GM23338 (cell line): ENCODE measurements at regions not wholly inside any gene's neighbourhood (a gene's known extent, or its start where the extent isn't known, plus 50 kb on each side); places are given as distances from the start of the nearest gene placed in this dataset.

ENCODE experiments used
- ATAC-seq: fragments of 200-7000 bp; cut with Tn5 transposase; 3 replicates; pipeline ENCODE4 v1.9.1; 2020
- DNase-seq: peaks from one replicate; pipeline ENCODE4 v3.0.0-alpha.2; 2015; ENCODE audit warnings: low spot score
- H2AFZ ChIP-seq: fragments of 200-600 bp; sonication (generic); 2 replicates; pipeline ENCODE4 v1.8.0; 2016; ENCODE audit warnings: antibody characterized with exemption, mild to moderate bottlenecking, moderate library complexity
- H3F3A ChIP-seq: fragments of 200-600 bp; sonication (generic); replicated peaks from 2 replicates; pipeline ENCODE4 v1.8.0; 2017; ENCODE audit warnings: antibody characterized with exemption, mixed run types, low read depth
- H3K27ac ChIP-seq: fragments of 200-600 bp; sonication (generic); 2 replicates; pipeline ENCODE4 v1.6.1; 2016; ENCODE audit warnings: low read depth
- H3K27me3 ChIP-seq: fragments of 200-600 bp; sonication (generic); 2 replicates; pipeline ENCODE4 v1.8.0; 2016; ENCODE audit warnings: mild to moderate bottlenecking, mixed run types, moderate library complexity; ENCODE audit not compliant: insufficient read depth
- H3K36me3 ChIP-seq: fragments of 200-600 bp; sonication (generic); 2 replicates; pipeline ENCODE4 v1.8.0; 2016; ENCODE audit warnings: mild to moderate bottlenecking; ENCODE audit not compliant: insufficient read depth
- H3K4me1 ChIP-seq: fragments of 200-600 bp; sonication (generic); 2 replicates; pipeline ENCODE4 v1.8.0; 2016; ENCODE audit warnings: mild to moderate bottlenecking, moderate library complexity; ENCODE audit not compliant: insufficient read depth
- H3K4me2 ChIP-seq: fragments of 200-600 bp; sonication (generic); 2 replicates; pipeline ENCODE4 v1.7.1; 2017; ENCODE audit warnings: mixed run types
- H3K4me3 ChIP-seq: fragments of 200-600 bp; sonication (generic); 2 replicates; pipeline ENCODE4 v1.6.1; 2016; ENCODE audit warnings: mixed run types
- H3K79me2 ChIP-seq: fragments of 200-600 bp; sonication (generic); replicated peaks from 2 replicates; pipeline ENCODE4 v1.8.0; 2017; ENCODE audit warnings: mild to moderate bottlenecking; ENCODE audit not compliant: insufficient read depth
- H3K9me2 ChIP-seq: fragments of 200-600 bp; sonication (generic); 2 replicates; pipeline ENCODE4 v1.8.0; 2017; ENCODE audit not compliant: insufficient read depth
- H4K20me1 ChIP-seq: fragments of 200-600 bp; sonication (generic); replicated peaks from 2 replicates; pipeline ENCODE4 v1.8.0; 2017; ENCODE audit warnings: mild to moderate bottlenecking; ENCODE audit not compliant: insufficient read depth
- H3K27ac Mint-ChIP-seq: 2 replicates; pipeline ENCODE4 v1.8.0; 2020; ENCODE audit warnings: inconsistent platforms, mild to moderate bottlenecking, moderate library complexity, mixed read lengths
- H3K27me3 Mint-ChIP-seq: 3 replicates; pipeline ENCODE4 v1.8.0; 2022; ENCODE audit warnings: low read depth, mild to moderate bottlenecking, moderate library complexity, mixed read lengths, inconsistent platforms; ENCODE audit not compliant: insufficient read depth, poor library complexity
- H3K36me3 Mint-ChIP-seq: 3 replicates; pipeline ENCODE4 v1.8.0; 2021; ENCODE audit warnings: low read depth, mild to moderate bottlenecking, inconsistent platforms, moderate library complexity, mixed read lengths
- H3K4me1 Mint-ChIP-seq: 3 replicates; pipeline ENCODE4 v1.8.0; 2020; ENCODE audit warnings: mild to moderate bottlenecking, inconsistent platforms, mixed read lengths
- H3K4me3 Mint-ChIP-seq: 3 replicates; pipeline ENCODE4 v1.8.0; 2021; ENCODE audit warnings: moderate library complexity, mild to moderate bottlenecking, inconsistent platforms, mixed read lengths
- H3K9me3 Mint-ChIP-seq: 3 replicates; pipeline ENCODE4 v1.8.0; 2020; ENCODE audit warnings: moderate library complexity, mild to moderate bottlenecking, inconsistent platforms, mixed read lengths
- CREB1 ChIP-seq: fragments of 250-450 bp; sonication (Bioruptor Pico); IDR thresholded peaks from 2 replicates; pipeline ENCODE4 v1.5.0; 2020; ENCODE audit warnings: low read depth, mild to moderate bottlenecking, moderate library complexity
- EZH2 ChIP-seq: fragments of 200-600 bp; sonication (generic); IDR thresholded peaks from one replicate; pipeline ENCODE4 v1.8.0; 2017; ENCODE audit warnings: antibody characterized with exemption, mild to moderate bottlenecking, low read depth; ENCODE audit not compliant: unreplicated experiment
- NANOG ChIP-seq: IDR thresholded peaks from 2 replicates; pipeline ENCODE4 v1.6.1; 2016; ENCODE audit warnings: antibody characterized with exemption, borderline replicate concordance
- TF ChIP-seq, protein P1 (sequence below), 2 experiments: fragments of 200-600 bp in 1 of 2; sonication (generic) in 1 of 2; conservative IDR thresholded peaks; 2 replicates each; pipeline versions ENCODE4 v1.5.1 to v1.6.1; 2016 to 2017; ENCODE audit warnings: antibody characterized with exemption in 2 of 2, low read depth in 2 of 2, mild to moderate bottlenecking in 2 of 2, moderate library complexity in 1 of 2
- TF ChIP-seq, protein P2 (sequence below): IDR thresholded peaks from 2 replicates; pipeline ENCODE4 v1.6.1; 2016; ENCODE audit warnings: antibody characterized with exemption
- TF ChIP-seq, protein P3 (sequence below): fragments of 250-450 bp; sonication (Bioruptor Pico); IDR thresholded peaks from 2 replicates; pipeline ENCODE4 v1.5.0; 2020; ENCODE audit warnings: mild to moderate bottlenecking, moderate library complexity

DNA sequence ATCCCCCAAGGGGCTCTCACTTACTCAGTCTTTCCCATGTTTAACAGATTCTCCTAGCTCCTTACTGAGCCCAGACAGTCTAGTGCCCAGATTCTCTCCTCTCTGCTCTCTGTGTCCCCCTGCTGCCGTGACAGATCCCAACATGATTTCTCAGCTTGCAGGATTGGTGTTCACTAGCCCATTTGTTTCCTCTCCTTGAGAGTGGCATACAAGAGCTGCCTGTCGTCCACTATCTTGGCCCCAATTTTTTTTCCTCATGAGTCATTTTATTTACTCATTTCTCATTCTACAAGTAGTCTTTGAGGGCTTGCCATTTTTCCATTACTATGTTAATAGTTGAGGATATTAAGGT lies 199.9 kb upstream of the FN1 start:
- H3K27ac Mint-ChIP-seq = no peak overlapping the region
- no peak overlapping the region for H2AFZ ChIP-seq
- H3K4me3 Mint-ChIP-seq = no peak overlapping the region
- no peak; the same call in 2 of the 3 replicates for ATAC-seq
- H3K4me2 ChIP-seq = no peak overlapping the region
- H3K4me1 Mint-ChIP-seq = no peaks in the 10 kb centered on the region
- 0 out of 2 replicates have a peak, but pooled peaks cover 11% of the 10 kb centered on the region for H3K36me3 ChIP-seq
- H3K4me3 ChIP-seq = no peak overlapping the region
- H4K20me1 ChIP-seq = no peaks in the 10 kb centered on the region
- H3K27ac ChIP-seq = no peak overlapping the region
- no peaks in the 10 kb centered on the region for H3K27me3 Mint-ChIP-seq
- peaks cover 10% of the 10 kb centered on the region; the same call in 2 of the 3 replicates for H3K36me3 Mint-ChIP-seq
- H3K9me2 ChIP-seq = peaks cover 4% of the 10 kb centered on the region
- no peaks in the 10 kb centered on the region for H3K4me1 ChIP-seq
- no peaks in the 10 kb centered on the region for H3K27me3 ChIP-seq
- TF ChIP-seq, protein P1, sequence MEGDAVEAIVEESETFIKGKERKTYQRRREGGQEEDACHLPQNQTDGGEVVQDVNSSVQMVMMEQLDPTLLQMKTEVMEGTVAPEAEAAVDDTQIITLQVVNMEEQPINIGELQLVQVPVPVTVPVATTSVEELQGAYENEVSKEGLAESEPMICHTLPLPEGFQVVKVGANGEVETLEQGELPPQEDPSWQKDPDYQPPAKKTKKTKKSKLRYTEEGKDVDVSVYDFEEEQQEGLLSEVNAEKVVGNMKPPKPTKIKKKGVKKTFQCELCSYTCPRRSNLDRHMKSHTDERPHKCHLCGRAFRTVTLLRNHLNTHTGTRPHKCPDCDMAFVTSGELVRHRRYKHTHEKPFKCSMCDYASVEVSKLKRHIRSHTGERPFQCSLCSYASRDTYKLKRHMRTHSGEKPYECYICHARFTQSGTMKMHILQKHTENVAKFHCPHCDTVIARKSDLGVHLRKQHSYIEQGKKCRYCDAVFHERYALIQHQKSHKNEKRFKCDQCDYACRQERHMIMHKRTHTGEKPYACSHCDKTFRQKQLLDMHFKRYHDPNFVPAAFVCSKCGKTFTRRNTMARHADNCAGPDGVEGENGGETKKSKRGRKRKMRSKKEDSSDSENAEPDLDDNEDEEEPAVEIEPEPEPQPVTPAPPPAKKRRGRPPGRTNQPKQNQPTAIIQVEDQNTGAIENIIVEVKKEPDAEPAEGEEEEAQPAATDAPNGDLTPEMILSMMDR (conservative IDR thresholded peaks at IDR 0.05; ENCODE audit: low read depth in 2 of 2) = peak; percentile 24 to 59
- no peak for TF ChIP-seq CREB1 (CRISPR knock-in tag)
- TF ChIP-seq, protein P2, sequence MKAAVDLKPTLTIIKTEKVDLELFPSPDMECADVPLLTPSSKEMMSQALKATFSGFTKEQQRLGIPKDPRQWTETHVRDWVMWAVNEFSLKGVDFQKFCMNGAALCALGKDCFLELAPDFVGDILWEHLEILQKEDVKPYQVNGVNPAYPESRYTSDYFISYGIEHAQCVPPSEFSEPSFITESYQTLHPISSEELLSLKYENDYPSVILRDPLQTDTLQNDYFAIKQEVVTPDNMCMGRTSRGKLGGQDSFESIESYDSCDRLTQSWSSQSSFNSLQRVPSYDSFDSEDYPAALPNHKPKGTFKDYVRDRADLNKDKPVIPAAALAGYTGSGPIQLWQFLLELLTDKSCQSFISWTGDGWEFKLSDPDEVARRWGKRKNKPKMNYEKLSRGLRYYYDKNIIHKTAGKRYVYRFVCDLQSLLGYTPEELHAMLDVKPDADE = no peak
- TF ChIP-seq EZH2 = no peak
- H3K79me2 ChIP-seq = no peaks in the 10 kb centered on the region
- peaks cover 36% of the 10 kb centered on the region for H3K9me3 Mint-ChIP-seq
- DNase-seq = peak; percentile 25
- no peaks in the 10 kb centered on the region for H3F3A ChIP-seq

DNA sequence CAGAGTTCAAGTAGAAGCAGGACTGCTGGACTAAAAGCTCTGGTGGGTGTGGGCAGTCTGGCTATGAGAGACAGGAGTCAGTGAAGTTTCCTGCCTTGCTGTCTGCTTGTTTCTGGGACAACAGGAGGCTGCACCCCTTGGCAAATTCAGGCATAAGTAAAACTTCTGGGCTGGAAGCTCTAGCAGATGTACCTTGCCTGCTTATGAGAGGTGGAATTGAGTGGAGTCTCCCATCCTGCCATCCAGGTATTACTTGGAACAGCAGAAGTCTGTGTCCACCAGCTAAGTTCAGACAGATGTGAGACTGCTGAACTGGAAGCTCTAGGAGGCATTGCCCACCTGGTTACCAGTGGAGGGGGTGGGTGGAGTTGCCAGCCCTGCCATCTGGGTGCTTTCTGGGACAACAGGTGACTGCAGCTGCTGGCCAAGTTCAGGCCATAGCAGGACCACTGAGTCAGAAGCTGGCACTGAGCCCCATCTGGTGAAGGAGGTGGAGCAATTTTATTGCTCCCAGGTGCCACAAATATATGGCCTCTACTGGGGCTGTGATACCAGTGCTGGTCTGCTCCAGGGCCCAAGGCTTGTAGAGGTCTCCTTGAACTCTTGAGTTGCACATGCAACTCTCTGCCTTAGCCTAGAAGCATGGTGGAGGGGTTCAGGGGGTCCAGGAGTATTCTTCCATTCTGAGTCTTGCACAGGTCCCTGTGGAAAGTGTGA lies 199.4 kb upstream of the FN1 start:
- Histone ChIP-seq H3K36me3 (0 out of 2 replicates have a peak, but pooled peaks cover 11% of the 10 kb centered on the region), H3K79me2 (no peaks in the 10 kb centered on the region), H3K27ac (no peak overlapping the region), H3K9me2 (peaks cover 4% of the 10 kb centered on the region), H3K4me1 (no peaks in the 10 kb centered on the region), H4K20me1 (no peaks in the 10 kb centered on the region), H3K4me3 (no peak overlapping the region), H3F3A (no peaks in the 10 kb centered on the region), H2AFZ (no peak overlapping the region), H3K27me3 (no peaks in the 10 kb centered on the region), H3K4me2 (no peak overlapping the region)
- DNase-seq (no peak), ATAC-seq (no peak)
- Mint-ChIP-seq H3K4me1 (no peaks in the 10 kb centered on the region), H3K27ac (no peak overlapping the region), H3K27me3 (no peaks in the 10 kb centered on the region), H3K36me3 (peaks cover 15% of the 10 kb centered on the region), H3K4me3 (no peak overlapping the region), H3K9me3 (peaks cover 41% of the 10 kb centered on the region)
- no peak for TF ChIP-seq CREB1 (CRISPR knock-in tag)
- TF ChIP-seq, protein P3, sequence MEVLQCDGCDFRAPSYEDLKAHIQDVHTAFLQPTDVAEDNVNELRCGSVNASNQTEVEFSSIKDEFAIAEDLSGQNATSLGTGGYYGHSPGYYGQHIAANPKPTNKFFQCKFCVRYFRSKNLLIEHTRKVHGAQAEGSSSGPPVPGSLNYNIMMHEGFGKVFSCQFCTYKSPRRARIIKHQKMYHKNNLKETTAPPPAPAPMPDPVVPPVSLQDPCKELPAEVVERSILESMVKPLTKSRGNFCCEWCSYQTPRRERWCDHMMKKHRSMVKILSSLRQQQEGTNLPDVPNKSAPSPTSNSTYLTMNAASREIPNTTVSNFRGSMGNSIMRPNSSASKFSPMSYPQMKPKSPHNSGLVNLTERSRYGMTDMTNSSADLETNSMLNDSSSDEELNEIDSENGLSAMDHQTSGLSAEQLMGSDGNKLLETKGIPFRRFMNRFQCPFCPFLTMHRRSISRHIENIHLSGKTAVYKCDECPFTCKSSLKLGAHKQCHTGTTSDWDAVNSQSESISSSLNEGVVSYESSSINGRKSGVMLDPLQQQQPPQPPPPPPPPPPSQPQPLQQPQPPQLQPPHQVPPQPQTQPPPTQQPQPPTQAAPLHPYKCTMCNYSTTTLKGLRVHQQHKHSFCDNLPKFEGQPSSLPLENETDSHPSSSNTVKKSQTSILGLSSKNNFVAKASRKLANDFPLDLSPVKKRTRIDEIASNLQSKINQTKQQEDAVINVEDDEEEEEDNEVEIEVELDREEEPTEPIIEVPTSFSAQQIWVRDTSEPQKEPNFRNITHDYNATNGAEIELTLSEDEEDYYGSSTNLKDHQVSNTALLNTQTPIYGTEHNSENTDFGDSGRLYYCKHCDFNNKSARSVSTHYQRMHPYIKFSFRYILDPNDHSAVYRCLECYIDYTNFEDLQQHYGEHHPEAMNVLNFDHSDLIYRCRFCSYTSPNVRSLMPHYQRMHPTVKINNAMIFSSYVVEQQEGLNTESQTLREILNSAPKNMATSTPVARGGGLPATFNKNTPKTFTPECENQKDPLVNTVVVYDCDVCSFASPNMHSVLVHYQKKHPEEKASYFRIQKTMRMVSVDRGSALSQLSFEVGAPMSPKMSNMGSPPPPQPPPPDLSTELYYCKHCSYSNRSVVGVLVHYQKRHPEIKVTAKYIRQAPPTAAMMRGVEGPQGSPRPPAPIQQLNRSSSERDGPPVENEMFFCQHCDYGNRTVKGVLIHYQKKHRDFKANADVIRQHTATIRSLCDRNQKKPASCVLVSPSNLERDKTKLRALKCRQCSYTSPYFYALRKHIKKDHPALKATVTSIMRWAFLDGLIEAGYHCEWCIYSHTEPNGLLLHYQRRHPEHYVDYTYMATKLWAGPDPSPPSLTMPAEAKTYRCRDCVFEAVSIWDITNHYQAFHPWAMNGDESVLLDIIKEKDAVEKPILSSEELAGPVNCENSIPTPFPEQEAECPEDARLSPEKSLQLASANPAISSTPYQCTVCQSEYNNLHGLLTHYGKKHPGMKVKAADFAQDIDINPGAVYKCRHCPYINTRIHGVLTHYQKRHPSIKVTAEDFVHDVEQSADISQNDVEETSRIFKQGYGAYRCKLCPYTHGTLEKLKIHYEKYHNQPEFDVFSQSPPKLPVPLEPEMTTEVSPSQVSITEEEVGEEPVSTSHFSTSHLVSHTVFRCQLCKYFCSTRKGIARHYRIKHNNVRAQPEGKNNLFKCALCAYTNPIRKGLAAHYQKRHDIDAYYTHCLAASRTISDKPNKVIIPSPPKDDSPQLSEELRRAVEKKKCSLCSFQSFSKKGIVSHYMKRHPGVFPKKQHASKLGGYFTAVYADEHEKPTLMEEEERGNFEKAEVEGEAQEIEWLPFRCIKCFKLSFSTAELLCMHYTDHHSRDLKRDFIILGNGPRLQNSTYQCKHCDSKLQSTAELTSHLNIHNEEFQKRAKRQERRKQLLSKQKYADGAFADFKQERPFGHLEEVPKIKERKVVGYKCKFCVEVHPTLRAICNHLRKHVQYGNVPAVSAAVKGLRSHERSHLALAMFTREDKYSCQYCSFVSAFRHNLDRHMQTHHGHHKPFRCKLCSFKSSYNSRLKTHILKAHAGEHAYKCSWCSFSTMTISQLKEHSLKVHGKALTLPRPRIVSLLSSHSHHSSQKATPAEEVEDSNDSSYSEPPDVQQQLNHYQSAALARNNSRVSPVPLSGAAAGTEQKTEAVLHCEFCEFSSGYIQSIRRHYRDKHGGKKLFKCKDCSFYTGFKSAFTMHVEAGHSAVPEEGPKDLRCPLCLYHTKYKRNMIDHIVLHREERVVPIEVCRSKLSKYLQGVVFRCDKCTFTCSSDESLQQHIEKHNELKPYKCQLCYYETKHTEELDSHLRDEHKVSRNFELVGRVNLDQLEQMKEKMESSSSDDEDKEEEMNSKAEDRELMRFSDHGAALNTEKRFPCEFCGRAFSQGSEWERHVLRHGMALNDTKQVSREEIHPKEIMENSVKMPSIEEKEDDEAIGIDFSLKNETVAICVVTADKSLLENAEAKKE (CRISPR knock-in tag) = no peak
- no peak for TF ChIP-seq EZH2
- no peak for TF ChIP-seq NANOG
- TF ChIP-seq, protein P1 (conservative IDR thresholded peaks at IDR 0.05; ENCODE audit: low read depth in 2 of 2) = no peak
- TF ChIP-seq, protein P2 = no peak
